GM23248 (cell line): ENCODE measurements at regions not wholly inside any gene's neighbourhood (a gene's known extent, or its start where the extent isn't known, plus 50 kb on each side); places are given as distances from the start of the nearest gene placed in this dataset.

Source experiments
- EZH2 ChIP-seq: fragments of 200-600 bp; sonication (generic); IDR thresholded peaks from 2 replicates; pipeline ENCODE4 v1.6.1; 2018; ENCODE audit warnings: antibody characterized with exemption, mild to moderate bottlenecking; ENCODE audit not compliant: insufficient read depth, poor library complexity, severe bottlenecking
- EZH2phosphoT487 ChIP-seq: fragments of 200-600 bp; sonication (generic); IDR thresholded peaks from 2 replicates; pipeline ENCODE4 v1.6.1; 2018; ENCODE audit warnings: antibody characterized with exemption, moderate library complexity, mild to moderate bottlenecking, low read depth; ENCODE audit not compliant: insufficient read depth

GRCh38 chr10:128814782-128815181 is 652.3 kb upstream of the MGMT start:
- TF ChIP-seq EZH2 (no peak), EZH2phosphoT487 (no peak)
